Stomach (tissue), 8 donors: ENCODE measurements at regions not wholly inside any gene's neighbourhood (a gene's known extent, or its start where the extent isn't known, plus 50 kb on each side); places are given as distances from the start of the nearest gene placed in this dataset.

ENCODE experiments used
- DNase-seq, 2 donors: peaks; one replicate each; pipeline versions ENCODE4 v3.0.0 to v3.0.0-alpha.2; 2013 to 2019
- H3K27ac ChIP-seq, 5 donors: fragments of 200-600 bp in 4 of 5; sonication (generic) in 4 of 5; one replicate each; pipeline ENCODE4 v1.5.1; 2013 to 2019; ENCODE audit warnings: mild to moderate bottlenecking in 1 of 5, moderate library complexity in 1 of 5
- H3K27me3 ChIP-seq, 3 donors: fragments of 200-600 bp; sonication (generic); one replicate each; pipeline ENCODE4 v1.5.1; 2017 to 2019; ENCODE audit warnings: mixed run types in 1 of 3
- H3K36me3 ChIP-seq, 4 donors: fragments of 200-600 bp; sonication (generic); 1 replicate in 3 of 4; 2 replicates in 1 of 4; pipeline ENCODE4 v1.5.1; 2016 to 2019
- H3K4me1 ChIP-seq, 4 donors: fragments of 200-600 bp; sonication (generic); one replicate each; pipeline ENCODE4 v1.5.1; 2016 to 2019
- H3K4me3 ChIP-seq, 4 donors: fragments of 200-600 bp; sonication (generic) in 3 of 4; one replicate each; pipeline ENCODE4 v1.5.1; 2016 to 2019; ENCODE audit warnings: mild to moderate bottlenecking in 1 of 4
- H3K9me3 ChIP-seq, 4 donors: fragments of 200-600 bp; sonication (generic); one replicate each; pipeline ENCODE4 v1.5.1; 2016 to 2019
- EP300 ChIP-seq: sonication (generic); formaldehyde crosslinking; IDR thresholded peaks from one replicate; pipeline ENCODE4 v1.6.1; 2017; ENCODE audit warnings: antibody characterized with exemption
- POLR2A ChIP-seq, 4 donors: fragments of 450-650 bp; IDR thresholded peaks; one replicate each; pipeline ENCODE4 v1.6.1; 2016; ENCODE audit warnings: antibody characterized with exemption in 4 of 4, control low read depth in 2 of 4, mild to moderate bottlenecking in 1 of 4, moderate library complexity in 1 of 4
- POLR2AphosphoS5 ChIP-seq, 3 donors: sonication (generic); formaldehyde crosslinking; IDR thresholded peaks; one replicate each; pipeline ENCODE4 v1.6.1; 2016; ENCODE audit warnings: antibody characterized with exemption in 3 of 3
- WGBS, 5 donors: extraction: QIAGEN DNeasy Blood & Tissue Kit in 3 of 5; methylation state at CpG; one replicate each; pipeline versions ENCODE4 v1.1.5 to v1.1.7; 2013 to 2018; 5-methylcytosine and 5-hydroxymethylcytosine counted together
- intact Hi-C: fragments of 100-400 bp; cut with DNase I; formaldehyde crosslinking; loops from one replicate; pipeline ENCODE4 v1.15.1; 2023; ENCODE audit warnings: low total_unique reads
- TF ChIP-seq, protein P1 (sequence below), 7 experiments: fragments of 450-650 bp in 4 of 7; fragments of 200-600 bp in 3 of 7; sonication (generic) in 3 of 7; IDR thresholded peaks; one replicate each; pipeline ENCODE4 v1.5.1; 2016 to 2019; ENCODE audit warnings: antibody characterized with exemption in 7 of 7, control low read depth in 2 of 7, mild to moderate bottlenecking in 1 of 7
- donor health status: healthy with polysubstance abuse.
- donor health status: Bipolar disorder and iron deficiency.
- donor health status: healthy.

DNA sequence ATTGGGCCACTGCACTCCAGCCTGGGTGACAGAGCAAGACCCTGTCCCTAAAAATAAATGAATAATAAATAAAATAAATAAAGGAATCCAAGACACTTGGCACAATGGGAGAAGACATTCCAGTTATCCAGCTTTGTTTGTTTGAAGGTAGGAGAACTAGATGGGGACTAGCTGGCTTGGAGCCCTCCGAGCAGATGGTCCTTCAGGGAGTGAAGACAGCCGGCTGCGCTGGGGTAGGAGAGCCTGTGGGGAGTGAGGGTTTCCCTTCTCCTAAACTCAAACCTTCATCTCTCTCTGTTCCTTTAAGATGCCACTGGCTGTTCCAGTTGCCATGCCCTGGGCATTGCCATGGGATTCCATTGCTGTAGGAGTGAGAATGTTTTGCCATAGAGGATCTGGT is 120.6 kb downstream of the NAV1 start:
- Histone ChIP-seq H3K27ac (no peak overlapping the region), H3K27me3 (no peaks in the 10 kb centered on the region), H3K9me3 (no peaks in the 10 kb centered on the region), H3K4me3 (no peak overlapping the region), H3K4me1 (peaks cover 0 to 24% (median 20%) of the 10 kb centered on the region in 4 donors), H3K36me3 (no peaks in the 10 kb centered on the region)
- TF ChIP-seq POLR2AphosphoS5 (IDR thresholded peaks at IDR 0.05) (no peak), POLR2A (IDR thresholded peaks at IDR 0.05) (no peak), EP300 (no peak)
- TF ChIP-seq, protein P1, sequence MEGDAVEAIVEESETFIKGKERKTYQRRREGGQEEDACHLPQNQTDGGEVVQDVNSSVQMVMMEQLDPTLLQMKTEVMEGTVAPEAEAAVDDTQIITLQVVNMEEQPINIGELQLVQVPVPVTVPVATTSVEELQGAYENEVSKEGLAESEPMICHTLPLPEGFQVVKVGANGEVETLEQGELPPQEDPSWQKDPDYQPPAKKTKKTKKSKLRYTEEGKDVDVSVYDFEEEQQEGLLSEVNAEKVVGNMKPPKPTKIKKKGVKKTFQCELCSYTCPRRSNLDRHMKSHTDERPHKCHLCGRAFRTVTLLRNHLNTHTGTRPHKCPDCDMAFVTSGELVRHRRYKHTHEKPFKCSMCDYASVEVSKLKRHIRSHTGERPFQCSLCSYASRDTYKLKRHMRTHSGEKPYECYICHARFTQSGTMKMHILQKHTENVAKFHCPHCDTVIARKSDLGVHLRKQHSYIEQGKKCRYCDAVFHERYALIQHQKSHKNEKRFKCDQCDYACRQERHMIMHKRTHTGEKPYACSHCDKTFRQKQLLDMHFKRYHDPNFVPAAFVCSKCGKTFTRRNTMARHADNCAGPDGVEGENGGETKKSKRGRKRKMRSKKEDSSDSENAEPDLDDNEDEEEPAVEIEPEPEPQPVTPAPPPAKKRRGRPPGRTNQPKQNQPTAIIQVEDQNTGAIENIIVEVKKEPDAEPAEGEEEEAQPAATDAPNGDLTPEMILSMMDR (IDR thresholded peaks at IDR 0.05): no peak
- no peak for DNase-seq
- WGBS, 5 donors: 76 to 95% (median 87%) methylated on average over 3 of the region's 3 CpGs
- intact Hi-C loops: no loop called here

DNA sequence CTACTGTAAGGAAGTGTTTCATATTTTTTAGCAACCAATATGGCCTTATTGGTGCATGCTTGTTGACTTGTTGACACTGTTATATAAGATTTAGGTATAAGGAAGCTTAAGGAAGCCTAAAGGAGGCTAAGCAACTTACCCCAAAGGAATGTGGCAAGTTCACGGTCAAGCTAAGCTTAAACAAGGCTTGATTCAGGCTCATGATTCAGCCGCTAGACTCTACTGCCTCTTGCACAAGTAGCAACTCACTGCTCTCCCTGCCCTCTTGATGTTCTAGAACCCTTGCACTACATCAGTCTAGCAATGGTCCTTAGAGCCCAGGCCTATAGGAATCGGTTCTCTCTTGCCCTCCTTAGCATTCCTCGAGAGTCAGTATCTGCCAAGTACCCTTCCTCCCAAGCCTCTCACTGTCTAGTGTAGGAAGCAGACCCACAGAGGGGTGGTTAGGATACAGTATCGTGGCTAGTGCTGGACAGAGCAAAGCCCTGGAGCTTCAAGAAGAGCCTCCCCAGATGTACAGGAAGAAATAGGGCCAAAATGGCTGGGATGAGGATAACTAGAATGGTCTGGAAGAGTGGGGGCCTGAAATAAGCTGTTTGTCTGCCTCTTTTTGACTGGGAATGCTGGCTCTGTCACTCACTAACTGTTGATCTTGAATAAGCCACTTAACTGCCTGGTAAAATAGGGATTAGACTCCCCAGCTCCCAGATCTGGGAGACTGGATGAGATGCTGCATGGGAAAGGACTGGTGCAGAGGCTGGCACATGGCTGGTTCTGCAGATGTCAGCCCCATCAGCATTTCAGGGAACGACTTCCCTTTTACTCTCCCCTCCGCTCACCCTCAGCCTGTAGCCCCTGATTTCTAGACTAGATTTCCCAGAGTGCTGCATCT is 122.2 kb downstream of the NAV1 start:
- WGBS, 5 donors: 78 to 89% (median 84%) methylated on average over 7 of the region's 7 CpGs
- intact Hi-C loops: no loop called here
- TF ChIP-seq POLR2A (IDR thresholded peaks at IDR 0.05) (no peak), POLR2AphosphoS5 (IDR thresholded peaks at IDR 0.05) (no peak), EP300 (no peak)
- TF ChIP-seq, protein P1 (IDR thresholded peaks at IDR 0.05): no peak
- H3K9me3 ChIP-seq: no peaks in the 10 kb centered on the region
- H3K36me3 ChIP-seq: no peaks in the 10 kb centered on the region
- no peak overlapping the region for H3K4me3 ChIP-seq
- no peak for DNase-seq
- H3K27me3 ChIP-seq: no peaks in the 10 kb centered on the region
- no peak overlapping the region for H3K27ac ChIP-seq
- peaks cover 0 to 15% (median 9%) of the 10 kb centered on the region in 4 donors for H3K4me1 ChIP-seq

DNA sequence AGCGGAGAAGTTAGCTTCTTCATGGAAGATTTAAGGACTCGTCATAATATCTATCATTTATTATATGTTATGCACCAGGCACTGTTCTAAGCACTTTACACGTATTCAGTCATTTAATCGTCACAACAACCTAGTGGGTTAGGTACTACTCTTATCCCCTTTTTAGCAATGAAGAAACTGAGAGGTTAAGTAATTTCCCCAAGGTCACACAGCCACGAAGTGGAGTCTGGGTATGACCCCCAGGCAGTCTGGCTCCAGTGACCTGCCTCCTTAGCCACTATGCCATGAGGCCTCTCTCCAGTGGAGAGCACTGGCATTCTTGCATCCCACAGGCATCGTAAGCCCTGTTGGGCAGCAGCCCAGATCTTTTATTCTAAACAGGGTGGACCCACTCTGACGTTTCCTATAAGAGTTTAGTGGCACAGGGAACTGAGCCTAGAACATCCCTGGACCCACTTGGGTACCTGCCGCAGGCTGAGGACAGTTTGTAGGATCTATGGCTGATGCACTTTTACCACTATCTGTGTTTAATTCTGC is 123.0 kb downstream of the NAV1 start:
- no peaks in the 10 kb centered on the region for H3K27me3 ChIP-seq
- intact Hi-C loops: no loop called here
- 80 to 86% (median 84%) methylated on average over 8 of the region's 8 CpGs for WGBS, 5 donors
- no peaks in the 10 kb centered on the region for H3K36me3 ChIP-seq
- peaks cover 0 to 8% (median 2%) of the 10 kb centered on the region in 4 donors for H3K4me1 ChIP-seq
- no peak for TF ChIP-seq EP300
- TF ChIP-seq, protein P1 (IDR thresholded peaks at IDR 0.05): no peak
- no peak for TF ChIP-seq POLR2AphosphoS5 (IDR thresholded peaks at IDR 0.05)
- no peak for TF ChIP-seq POLR2A (IDR thresholded peaks at IDR 0.05)
- no peaks in the 10 kb centered on the region for H3K9me3 ChIP-seq
- DNase-seq: no peak
- H3K4me3 ChIP-seq: no peak overlapping the region
- no peak overlapping the region for H3K27ac ChIP-seq

DNA sequence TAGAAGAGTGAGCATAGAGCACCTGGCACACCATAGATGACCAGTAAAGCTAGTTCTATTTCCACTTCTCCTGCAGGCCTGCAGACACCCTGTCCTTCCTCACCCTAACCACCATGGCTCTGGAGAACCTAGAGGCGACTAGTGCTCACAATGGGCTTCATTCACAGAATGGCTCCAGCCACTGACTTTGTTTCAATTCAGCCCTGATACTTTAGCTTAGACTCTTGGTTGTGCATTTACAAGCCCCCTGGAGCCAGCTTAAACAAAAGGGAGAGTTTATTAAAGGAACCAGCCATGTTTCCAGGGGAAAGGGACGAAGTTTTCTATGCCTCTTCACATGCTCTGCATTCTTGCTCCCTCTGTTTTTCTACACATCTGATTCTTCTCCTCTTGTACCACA is 123.7 kb downstream of the NAV1 start:
- H3K9me3 ChIP-seq: no peaks in the 10 kb centered on the region
- peaks cover 0 to 5% (median 0%) of the 10 kb centered on the region in 4 donors for H3K4me1 ChIP-seq
- H3K4me3 ChIP-seq: no peak overlapping the region
- 76 to 95% (median 87%) methylated on average over 2 of the region's 2 CpGs for WGBS, 5 donors
- intact Hi-C loops: no loop called here
- no peaks in the 10 kb centered on the region for H3K36me3 ChIP-seq
- no peak for TF ChIP-seq EP300
- no peak overlapping the region for H3K27ac ChIP-seq
- no peak for DNase-seq
- no peaks in the 10 kb centered on the region for H3K27me3 ChIP-seq
